NCI-H187 (cell line): ENCODE measurements at regions not wholly inside any gene's neighbourhood (a gene's known extent, or its start where the extent isn't known, plus 50 kb on each side); places are given as distances from the start of the nearest gene placed in this dataset.
"Not testable (repeated sequence)": the region's sequence is repeated elsewhere in the genome, so short reads cannot be mapped to it uniquely, and the experiment has no call there.

Experiments
- DNase-seq, 2 experiments: peaks; one replicate each; lab custom pipeline; 2025; lab: John Stamatoyannopoulos, UW

DNA sequence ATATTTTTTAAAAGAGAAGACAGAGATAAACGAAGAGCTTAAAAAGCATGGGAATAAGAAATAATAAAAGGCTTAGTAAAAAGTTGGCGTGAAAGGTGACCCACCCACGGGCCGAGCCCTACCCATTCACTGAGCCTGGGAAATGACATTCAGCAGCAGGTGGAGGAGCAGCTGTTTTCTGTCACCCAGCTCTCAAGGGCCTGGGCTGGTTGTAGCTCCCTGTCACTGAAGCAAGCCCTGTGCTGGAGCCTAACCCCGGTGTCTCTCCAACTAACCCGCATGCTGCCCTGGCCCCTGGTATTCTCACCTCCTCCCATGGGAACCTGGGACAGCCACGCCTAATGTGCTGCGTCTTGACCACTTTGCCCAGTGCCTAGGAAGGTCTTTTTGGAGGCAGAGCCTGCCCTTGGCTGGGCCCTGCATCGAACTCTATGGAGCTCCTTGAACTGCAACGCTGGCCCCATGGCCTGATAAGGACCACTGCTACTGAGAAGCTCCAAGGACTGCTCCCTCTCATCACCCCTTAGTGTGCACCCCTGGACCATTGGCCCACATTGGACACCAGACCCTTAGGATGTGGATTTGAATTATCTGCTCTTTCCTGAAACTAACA lies 68.8 kb upstream of the IYD start:
- peak; percentile 5 to 25 for DNase-seq

DNA sequence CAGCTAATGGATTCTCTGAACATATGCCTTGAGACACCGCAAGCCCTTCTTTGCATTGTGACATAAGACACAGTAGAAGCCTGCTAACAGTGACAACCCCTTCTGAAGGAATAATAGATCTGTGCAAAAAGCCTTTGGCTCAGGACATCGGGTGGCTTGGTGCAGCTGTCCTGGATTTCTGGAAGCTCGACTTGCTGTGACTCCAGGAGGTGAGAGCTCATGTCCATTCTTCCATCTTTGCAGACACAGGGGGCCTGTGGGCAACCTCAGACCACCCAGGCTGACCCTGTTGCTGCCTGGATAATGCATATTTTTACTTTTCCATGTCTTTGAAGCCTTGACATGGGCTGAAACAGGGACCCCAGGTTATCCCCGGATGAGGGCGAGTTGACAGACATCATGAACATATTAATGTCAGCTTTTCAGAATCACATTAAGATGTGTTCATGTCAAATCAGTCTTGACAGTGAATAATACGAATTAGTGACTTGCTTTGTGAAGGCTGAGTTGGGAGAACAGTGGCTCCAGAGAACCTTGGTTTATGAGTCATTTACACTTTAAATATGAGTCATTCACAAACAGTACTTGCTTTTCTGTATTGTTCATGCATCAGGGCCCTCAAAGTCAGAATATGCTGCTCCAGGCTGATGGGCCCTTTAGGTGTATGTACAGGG lies 66.8 kb upstream of the IYD start:
- DNase-seq: no peak

DNA sequence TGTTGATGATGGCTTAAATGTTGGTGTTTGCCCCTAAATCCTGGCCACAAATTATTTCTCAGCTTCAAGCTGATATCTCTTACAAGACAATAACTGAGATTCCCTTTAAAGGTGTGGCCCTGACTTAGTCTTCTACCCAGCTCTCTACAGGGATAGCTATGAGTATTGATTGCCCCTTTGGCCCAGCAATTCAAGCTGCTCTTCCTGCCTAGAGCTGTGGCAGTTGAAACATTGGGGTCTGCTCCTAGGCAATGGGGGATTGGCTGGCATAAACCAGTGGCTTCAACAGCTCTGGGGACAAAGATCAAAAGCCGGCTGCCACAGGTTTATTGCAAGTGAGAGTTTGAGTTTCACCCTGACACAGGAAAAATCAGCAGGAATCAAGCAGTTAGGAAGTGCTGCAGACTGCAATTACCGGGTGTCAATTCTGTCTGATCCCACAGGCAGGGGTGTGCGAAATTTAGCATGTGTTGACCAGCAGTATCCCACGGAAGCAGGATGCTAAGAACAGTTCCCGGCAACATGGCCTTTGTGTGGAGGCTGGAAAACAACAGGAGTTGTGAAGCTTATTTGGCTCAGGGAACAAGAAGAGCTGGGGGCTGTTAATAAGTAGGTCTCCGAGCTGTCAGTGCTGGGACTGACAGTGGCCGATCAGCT lies 66.2 kb upstream of the IYD start:
- no peak for DNase-seq

DNA sequence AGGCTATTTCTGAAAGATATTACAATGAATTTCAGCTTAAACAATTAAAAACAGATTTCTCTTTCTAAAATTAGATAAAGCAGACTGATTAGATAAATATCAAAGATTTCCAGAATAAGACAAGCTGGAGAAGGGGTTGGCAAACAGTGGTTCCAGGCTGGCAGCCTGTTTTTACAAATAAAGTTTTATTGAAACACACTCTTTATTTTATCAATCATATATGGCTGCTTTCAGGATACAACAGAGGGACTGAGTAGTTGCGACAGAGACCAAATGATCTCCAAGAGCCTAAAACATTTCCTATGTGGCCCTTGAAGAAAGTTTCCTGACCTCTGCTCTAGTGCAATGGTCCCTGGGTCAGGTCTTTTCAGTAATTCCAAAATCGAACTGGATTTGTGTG lies 65.6 kb upstream of the IYD start:
- DNase-seq: no peak

DNA sequence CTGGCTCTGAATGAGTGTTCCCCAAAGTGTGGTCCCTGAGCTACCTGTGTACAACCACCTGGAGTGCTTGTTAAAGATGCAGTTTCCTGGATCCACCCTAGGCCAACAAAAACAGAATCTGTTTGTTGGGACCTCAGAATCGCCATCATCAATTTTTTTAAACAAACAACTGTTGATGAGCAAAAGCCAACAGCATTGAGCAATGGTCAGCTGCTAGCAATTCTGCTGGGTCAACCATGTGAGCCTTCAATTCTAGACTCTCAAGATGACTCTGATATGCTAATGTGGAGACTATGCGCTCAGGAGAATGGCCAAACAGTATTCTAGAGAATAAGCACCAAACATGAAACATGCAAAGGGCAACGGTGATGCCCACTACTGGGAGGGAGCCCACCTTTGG lies 64.4 kb upstream of the IYD start:
- DNase-seq: no peak

DNA sequence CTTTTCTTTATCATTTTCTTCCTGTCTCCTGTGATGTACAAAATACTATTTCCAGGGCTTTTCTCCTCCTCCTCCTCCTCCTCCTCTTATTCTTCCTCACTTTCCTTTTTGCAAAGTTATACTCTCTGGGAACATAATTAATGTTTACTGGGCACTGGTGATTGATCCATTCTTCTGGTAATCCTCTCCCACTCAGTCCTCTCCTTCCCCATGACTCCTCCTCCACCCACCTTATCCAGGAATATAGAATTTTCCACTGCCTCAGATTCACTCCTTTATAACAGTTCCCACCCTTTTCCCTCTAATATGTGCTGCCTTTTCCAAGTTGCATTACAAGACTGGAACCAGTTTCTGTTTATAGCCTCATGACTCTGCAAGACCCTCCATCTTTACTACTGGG lies 62.5 kb upstream of the IYD start:
- DNase-seq: no peak

- DNase-seq: no peak
Observed at GRCh38 chr6:150307520-150307919, 61.3 kb upstream of the IYD start.

DNA sequence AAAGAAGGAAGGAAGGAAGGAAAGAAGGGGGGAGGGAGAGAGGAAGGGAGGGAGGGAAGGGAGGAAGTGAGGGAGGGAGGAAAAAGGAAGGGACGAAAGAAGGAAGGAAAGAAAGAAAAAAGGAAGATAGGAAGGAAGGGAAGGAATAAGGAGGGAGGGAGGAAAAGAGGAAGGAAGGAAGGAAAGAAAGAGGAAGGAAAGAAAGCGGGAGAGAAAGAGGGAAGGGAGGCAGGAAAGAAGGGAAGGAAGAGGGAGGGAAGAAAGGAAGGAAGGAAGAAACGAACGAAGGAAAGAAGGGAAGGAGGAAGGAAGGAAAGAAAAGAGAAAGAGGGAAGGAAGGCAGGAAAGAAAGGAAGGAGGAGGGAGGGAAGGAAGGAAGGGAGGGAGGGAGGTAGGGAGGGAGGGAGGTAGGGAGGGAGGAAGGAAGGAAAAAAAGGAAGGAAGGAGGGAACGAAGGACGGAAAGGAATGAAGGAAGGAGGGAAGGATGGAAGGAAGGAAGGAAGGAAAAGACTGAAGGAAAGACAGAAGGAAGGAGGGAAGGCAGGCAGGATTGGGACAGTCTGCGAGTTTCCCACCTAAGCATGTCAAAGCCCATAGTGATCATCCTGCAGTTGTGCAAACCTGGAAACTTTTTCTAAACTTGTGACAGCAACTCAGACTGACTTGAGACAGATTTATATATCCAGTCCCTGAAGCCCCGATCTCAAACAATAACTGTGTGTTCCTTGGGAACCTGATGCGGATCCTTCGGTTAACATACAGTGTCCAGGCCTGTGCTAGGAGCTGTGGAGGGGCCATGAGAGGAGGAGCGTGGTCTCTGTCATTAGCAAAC lies 59.8 kb upstream of the IYD start:
- DNase-seq: no peak

DNA sequence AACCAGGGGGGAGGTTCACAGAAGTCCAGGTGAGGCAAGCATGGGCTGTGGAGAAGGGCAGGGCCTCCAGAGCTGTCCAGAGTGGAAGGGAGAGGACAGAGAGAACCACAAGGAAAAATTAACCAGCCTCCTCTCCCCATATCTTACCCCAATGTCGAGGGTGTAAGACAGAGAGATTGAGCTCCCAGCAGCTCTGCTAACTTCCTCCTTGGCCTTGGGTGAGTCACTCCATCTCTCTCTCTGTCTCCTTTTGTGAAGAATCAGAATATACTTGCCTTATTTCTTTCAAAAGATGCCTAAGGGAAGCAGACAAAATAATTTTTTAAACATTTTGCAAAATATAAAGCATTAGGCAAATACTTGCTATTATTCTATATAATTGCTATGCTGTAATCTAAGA lies 58.3 kb upstream of the IYD start:
- DNase-seq: no peak

GRCh38 chr6:150311149-150311944 lies 57.5 kb upstream of the IYD start:
- not testable (repeated sequence) for DNase-seq

DNA sequence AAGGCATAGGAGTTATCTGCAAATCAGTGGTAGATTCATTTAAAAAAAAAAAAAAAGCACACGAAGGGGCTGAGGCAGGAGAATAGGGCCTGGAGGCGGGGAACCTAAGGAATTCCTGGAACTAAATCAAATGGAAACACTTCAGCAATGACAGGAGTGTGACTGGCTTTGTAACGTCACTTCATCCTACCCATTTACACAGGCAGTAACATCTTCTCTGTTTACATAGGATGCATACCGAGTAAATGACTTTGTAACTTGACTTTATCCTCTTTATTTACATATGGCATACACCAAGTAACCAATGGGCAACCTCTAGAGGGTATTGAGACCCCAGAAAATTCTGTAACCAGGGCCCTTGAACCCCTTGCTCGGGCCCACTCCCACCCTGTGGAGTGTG lies 56.4 kb upstream of the IYD start:
- DNase-seq: no peak

DNA sequence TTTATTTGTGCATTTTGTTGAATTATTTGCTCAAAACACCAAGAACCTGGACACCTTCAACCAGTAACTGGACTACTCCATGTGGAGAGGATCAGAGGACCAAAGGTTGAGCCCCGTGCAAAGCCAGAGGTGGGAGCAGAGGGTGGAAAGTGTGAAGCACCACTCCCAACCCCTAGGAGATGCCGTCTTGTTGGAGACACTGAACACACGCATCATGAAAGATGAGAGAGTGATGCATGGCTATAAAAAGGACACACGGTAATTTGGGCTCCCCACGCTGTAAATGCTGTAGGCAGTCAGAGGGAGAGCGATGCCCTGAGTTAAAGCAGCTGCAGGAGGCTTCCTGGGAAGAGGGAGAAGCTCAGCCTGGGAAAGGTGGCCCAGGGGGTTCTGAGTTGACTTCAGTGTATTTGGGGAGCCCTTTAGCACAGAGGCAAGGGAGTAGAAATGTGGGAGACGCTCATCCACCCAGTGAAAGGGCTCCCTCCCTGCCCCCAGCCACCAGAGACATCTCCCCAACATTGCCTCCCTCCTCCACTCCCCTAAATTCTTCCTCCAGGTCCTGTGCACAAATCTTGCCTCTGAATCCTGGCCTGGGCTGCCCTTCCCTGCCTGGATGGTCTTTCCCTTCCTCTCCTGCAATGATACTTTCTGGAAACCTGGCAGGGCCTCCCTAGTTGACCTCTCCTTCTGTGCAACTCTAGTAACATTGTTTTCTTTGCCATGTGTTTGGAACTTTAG lies 55.8 kb upstream of the IYD start:
- no peak for DNase-seq

DNA sequence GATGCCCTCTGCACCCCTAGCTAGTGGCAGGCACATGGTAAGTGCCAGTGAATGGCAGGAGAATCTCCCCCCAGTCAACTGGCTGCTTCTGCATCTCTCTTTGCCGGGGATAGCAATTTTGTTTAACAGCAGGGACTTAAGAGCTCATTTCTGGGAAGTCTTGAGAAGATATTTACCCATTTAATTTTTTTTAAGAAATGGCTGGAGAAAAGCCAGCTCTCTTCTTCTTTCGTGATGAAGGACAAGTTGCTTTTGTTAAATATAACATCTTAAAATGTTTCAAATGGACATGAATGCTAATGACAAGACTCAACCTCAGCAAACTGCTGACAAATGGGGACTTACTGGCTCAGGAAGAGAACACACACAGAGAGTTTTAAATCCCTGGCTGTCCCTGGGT lies 55.0 kb upstream of the IYD start:
- DNase-seq: no peak

- peak; percentile 29 to 36 for DNase-seq
Observed at GRCh38 chr6:150314230-150315188, 54.3 kb upstream of the IYD start.

- DNase-seq: no peak
Observed at GRCh38 chr6:150315626-150316025, 53.2 kb upstream of the IYD start.

- no peak for DNase-seq
Observed at GRCh38 chr6:150316936-150317335, 51.9 kb upstream of the IYD start.
